ENCODE measurements at regions not wholly inside any gene's neighbourhood (a gene's known extent, or its start where the extent isn't known, plus 50 kb on each side); places are given as distances from the start of the nearest gene placed in this dataset.

- no peak for DNase-seq (ENCODE audit: low read depth)
Measured at GRCh38 chrY:21267164-21267563, 244.0 kb upstream of the RBMY1B start.

DNA sequence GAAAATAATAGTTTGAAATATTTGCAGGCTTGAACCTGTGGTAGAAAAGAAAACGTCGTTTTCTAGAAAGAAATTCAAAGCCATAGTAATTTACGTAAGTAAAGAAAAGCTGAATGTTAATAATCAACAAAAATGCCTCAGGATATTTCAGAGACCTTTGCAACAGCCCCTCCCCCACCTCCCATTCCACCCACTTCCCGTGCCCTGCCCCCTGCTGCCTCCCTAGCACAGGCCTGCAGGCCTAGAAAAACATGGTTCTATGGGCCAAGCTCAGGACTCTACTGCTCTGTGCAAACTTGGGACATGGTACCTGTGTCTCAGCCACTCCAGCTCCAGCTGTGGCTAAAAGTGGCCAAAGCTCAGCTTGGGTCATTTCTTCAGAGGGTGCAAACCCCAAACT lies 223.4 kb upstream of the RBMY1B start:
- no peak for DNase-seq (ENCODE audit: low read depth)

GRCh38 chrY:21288908-21289307 lies 222.2 kb upstream of the RBMY1B start:
- DNase-seq (ENCODE audit: low read depth), result no peak

DNA sequence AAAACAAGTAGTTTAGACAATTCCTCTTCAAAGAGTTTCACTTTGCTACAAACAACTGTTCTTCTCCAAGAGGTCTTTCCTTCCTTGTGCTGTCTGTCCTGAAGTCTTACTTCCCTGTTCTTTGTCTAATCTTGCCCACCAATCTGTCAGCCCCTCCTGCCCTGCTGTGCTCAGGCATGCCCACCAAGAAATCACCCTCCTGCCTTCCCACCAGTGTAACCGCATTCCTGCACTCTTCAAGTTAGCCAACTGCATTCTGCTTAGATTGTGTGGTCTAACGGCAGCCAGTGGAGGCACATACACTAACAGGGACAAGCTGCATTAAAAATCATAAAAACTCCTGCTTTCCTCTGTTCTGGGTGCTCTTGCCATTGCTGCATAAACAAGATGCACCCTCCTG lies 215.9 kb upstream of the RBMY1B start:
- DNase-seq (ENCODE audit: low read depth), result no peak

DNA sequence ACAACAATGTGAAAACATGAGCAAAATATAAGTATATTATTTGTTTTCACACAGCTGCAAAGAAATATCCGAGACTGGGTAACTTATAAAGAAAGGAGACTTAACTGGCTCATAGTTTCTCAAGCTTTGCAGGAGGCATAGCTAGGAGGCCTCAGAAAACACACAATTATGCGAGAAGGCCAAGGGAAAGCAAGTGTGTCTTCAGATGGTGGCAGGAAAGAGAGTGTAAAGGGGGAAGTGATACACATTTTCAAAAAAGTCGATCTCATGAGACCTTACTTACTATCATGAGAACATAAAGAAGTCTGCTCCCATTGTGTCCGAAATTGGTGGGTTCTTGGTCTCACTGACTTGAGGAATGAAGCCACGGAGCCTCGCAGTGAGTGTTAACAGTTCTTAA lies 208.9 kb upstream of the RBMY1B start:
- no peak for DNase-seq (ENCODE audit: low read depth)

- no peak for DNase-seq (ENCODE audit: low read depth)
Measured at GRCh38 chrY:21315366-21315765, 195.8 kb upstream of the RBMY1B start.

Measured in activated T-cell treated with anti-CD3 and anti-CD28 coated beads for 1 hour (primary cell).